ENCODE measurements at regions not wholly inside any gene's neighbourhood (a gene's known extent, or its start where the extent isn't known, plus 50 kb on each side); places are given as distances from the start of the nearest gene placed in this dataset.

DNA sequence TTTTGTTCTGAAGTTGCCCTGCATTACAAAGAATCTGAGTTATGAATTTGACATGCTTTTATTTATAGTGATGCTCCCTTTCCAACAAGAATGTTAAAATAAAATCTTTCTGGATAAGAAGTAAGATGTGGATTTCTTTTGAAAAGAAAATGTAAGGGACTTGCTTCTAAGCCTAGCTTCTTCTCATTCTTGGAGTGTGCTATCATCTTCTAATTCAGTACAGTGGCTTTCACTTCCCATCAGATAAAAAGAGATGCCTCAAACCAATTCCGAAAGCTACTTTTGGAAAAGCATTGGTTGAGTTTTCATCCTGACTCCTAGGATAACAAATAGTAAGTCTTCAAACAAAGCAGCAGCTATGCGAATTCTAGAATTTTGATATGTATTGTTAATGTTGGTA, 197.0 kb upstream of the ZPLD1 start:
- TF ChIP-seq, protein P1, sequence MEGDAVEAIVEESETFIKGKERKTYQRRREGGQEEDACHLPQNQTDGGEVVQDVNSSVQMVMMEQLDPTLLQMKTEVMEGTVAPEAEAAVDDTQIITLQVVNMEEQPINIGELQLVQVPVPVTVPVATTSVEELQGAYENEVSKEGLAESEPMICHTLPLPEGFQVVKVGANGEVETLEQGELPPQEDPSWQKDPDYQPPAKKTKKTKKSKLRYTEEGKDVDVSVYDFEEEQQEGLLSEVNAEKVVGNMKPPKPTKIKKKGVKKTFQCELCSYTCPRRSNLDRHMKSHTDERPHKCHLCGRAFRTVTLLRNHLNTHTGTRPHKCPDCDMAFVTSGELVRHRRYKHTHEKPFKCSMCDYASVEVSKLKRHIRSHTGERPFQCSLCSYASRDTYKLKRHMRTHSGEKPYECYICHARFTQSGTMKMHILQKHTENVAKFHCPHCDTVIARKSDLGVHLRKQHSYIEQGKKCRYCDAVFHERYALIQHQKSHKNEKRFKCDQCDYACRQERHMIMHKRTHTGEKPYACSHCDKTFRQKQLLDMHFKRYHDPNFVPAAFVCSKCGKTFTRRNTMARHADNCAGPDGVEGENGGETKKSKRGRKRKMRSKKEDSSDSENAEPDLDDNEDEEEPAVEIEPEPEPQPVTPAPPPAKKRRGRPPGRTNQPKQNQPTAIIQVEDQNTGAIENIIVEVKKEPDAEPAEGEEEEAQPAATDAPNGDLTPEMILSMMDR (conservative IDR thresholded peaks at IDR 0.05; ENCODE audit: low read length) = no peak
- TF ChIP-seq EZH2phosphoT487 (IDR thresholded peaks at IDR 0.05; ENCODE audit: borderline replicate concordance, low read depth, low read length) = no peak
